Mesothelial cell of epicardium (in vitro differentiated cells): ENCODE measurements at regions not wholly inside any gene's neighbourhood (a gene's known extent, or its start where the extent isn't known, plus 50 kb on each side); places are given as distances from the start of the nearest gene placed in this dataset.

Experiments used
- DNase-seq, 2 experiments: peaks; one replicate each; pipeline ENCODE4 v3.0.0; 2021; ENCODE audit warnings: low spot score in 2 of 2; ENCODE audit not compliant: unreplicated experiment in 2 of 2
- H3K27ac Mint-ChIP-seq: 2 replicates; pipeline ENCODE4 v1.8.0; 2021; ENCODE audit warnings: mixed read lengths
- H3K27me3 Mint-ChIP-seq: 2 replicates; pipeline ENCODE4 v1.8.0; 2021; ENCODE audit warnings: low read depth, mixed read lengths
- H3K36me3 Mint-ChIP-seq: 2 replicates; pipeline ENCODE4 v1.8.0; 2021; ENCODE audit warnings: mixed read lengths
- H3K4me1 Mint-ChIP-seq: 2 replicates; pipeline ENCODE4 v1.8.0; 2021; ENCODE audit warnings: mixed read lengths
- H3K4me3 Mint-ChIP-seq: 2 replicates; pipeline ENCODE4 v1.8.0; 2021; ENCODE audit warnings: mild to moderate bottlenecking, moderate library complexity, mixed read lengths
- H3K9me3 Mint-ChIP-seq: 2 replicates; pipeline ENCODE4 v1.8.0; 2021; ENCODE audit warnings: mixed read lengths
- CTCF ChIP-seq: fragments of 200-600 bp; sonication (generic); IDR thresholded peaks from one replicate; pipeline ENCODE4 v1.5.0; 2021; ENCODE audit warnings: antibody characterized with exemption; ENCODE audit not compliant: unreplicated experiment

DNA sequence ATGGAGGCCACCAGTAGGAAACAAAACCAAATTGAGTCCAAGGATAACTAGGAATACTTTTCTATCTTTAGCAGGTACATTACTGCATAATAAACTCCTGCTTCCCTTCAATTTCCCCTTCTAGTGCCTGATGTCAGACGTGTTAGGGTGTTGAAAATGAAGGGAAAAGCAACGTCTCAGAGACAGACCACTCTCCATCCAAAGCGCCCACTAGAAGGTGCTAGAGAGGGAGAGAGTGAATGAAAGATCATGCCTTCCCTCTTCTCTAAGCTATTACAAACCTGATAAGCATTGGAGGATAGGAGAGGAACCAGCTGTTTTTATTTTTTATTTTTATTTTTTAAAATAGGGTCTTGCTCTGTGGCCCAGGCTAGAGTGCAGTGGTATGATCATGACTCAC, 64.1 kb downstream of the ZNF641 start:
- TF ChIP-seq CTCF = no peak
- H3K4me3 Mint-ChIP-seq = no peak overlapping the region
- peaks cover 3% of the 10 kb centered on the region for H3K9me3 Mint-ChIP-seq
- DNase-seq = no peak
- H3K36me3 Mint-ChIP-seq = no peaks in the 10 kb centered on the region
- no peaks in the 10 kb centered on the region for H3K27me3 Mint-ChIP-seq
- H3K4me1 Mint-ChIP-seq = peaks cover 9% of the 10 kb centered on the region
- no peak overlapping the region for H3K27ac Mint-ChIP-seq

DNA sequence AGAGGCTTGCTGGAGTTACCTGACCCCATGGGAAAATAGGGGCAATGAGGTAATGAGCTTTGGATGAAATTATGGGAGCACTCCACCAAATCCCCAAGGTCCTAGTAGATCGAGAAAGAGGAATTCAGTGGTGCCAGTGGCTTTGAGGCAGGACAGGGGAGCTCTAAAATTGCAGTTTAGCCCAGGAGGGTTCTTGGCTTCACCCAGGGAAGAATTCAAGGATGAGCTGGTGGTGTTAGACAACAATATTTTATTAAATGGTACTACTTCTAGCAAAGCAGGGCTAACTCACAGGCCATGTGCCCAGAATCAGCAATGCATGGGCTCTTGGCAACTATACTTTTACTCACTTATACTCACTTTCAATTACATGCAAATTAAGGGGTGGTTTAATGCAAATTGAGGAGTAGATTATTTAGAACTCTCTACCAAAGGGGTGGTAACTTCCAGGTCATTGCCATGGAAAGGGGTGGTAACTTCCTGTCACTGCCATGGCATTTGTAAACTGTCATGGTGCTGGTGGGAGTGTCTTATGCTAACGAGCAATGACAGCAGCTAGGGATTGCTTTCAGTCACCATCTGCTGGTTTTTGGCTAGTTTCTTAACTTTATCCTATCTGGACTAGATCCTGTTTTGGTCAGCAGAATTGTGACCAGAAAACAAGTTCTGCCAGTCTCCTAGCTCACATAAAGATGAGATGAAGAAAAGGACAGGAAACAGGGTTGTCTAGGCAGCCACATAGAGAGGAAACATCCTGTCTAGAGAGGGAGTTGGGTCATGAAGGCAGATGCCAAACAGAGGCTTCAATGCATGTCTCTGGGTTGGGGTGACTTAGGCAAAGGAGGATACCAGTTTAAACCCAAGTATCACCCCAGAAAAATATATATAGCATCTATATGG, 64.7 kb downstream of the ZNF641 start:
- Mint-ChIP-seq H3K4me3 (no peak overlapping the region), H3K27me3 (no peaks in the 10 kb centered on the region), H3K36me3 (no peaks in the 10 kb centered on the region), H3K4me1 (peaks cover 11% of the 10 kb centered on the region), H3K9me3 (peaks cover 5% of the 10 kb centered on the region), H3K27ac (no peak overlapping the region)
- DNase-seq = no peak
- no peak for TF ChIP-seq CTCF

GRCh38 chr12:48281811-48282210, 68.9 kb downstream of the ZNF641 start:
- Mint-ChIP-seq H3K4me3 (no peak overlapping the region), H3K27me3 (no peaks in the 10 kb centered on the region), H3K4me1 (peaks cover 29% of the 10 kb centered on the region), H3K27ac (no peak overlapping the region), H3K36me3 (peaks cover 3% of the 10 kb centered on the region), H3K9me3 (peaks cover 15% of the 10 kb centered on the region)
- DNase-seq = no peak
- TF ChIP-seq CTCF = no peak

- peaks cover 29% of the 10 kb centered on the region for H3K4me1 Mint-ChIP-seq
- no peak overlapping the region for H3K27ac Mint-ChIP-seq
- H3K4me3 Mint-ChIP-seq = no peak overlapping the region
- TF ChIP-seq CTCF = no peak
- H3K27me3 Mint-ChIP-seq = no peaks in the 10 kb centered on the region
- peaks cover 7% of the 10 kb centered on the region for H3K36me3 Mint-ChIP-seq
- peaks cover 22% of the 10 kb centered on the region for H3K9me3 Mint-ChIP-seq
- DNase-seq = no peak
These were observed 70.1 kb downstream of the ZNF641 start for GRCh38 chr12:48280572-48280971.

GRCh38 chr12:48279601-48280000, 71.1 kb downstream of the ZNF641 start:
- no peak for TF ChIP-seq CTCF
- no peak overlapping the region for H3K4me3 Mint-ChIP-seq
- H3K9me3 Mint-ChIP-seq = peaks cover 30% of the 10 kb centered on the region
- peaks cover 9% of the 10 kb centered on the region for H3K36me3 Mint-ChIP-seq
- no peaks in the 10 kb centered on the region for H3K27me3 Mint-ChIP-seq
- DNase-seq = no peak
- peaks cover 29% of the 10 kb centered on the region for H3K4me1 Mint-ChIP-seq
- peak overlapping the region; percentile 78 for H3K27ac Mint-ChIP-seq
